ENCODE measurements at regions not wholly inside any gene's neighbourhood (a gene's known extent, or its start where the extent isn't known, plus 50 kb on each side); places are given as distances from the start of the nearest gene placed in this dataset.

DNA sequence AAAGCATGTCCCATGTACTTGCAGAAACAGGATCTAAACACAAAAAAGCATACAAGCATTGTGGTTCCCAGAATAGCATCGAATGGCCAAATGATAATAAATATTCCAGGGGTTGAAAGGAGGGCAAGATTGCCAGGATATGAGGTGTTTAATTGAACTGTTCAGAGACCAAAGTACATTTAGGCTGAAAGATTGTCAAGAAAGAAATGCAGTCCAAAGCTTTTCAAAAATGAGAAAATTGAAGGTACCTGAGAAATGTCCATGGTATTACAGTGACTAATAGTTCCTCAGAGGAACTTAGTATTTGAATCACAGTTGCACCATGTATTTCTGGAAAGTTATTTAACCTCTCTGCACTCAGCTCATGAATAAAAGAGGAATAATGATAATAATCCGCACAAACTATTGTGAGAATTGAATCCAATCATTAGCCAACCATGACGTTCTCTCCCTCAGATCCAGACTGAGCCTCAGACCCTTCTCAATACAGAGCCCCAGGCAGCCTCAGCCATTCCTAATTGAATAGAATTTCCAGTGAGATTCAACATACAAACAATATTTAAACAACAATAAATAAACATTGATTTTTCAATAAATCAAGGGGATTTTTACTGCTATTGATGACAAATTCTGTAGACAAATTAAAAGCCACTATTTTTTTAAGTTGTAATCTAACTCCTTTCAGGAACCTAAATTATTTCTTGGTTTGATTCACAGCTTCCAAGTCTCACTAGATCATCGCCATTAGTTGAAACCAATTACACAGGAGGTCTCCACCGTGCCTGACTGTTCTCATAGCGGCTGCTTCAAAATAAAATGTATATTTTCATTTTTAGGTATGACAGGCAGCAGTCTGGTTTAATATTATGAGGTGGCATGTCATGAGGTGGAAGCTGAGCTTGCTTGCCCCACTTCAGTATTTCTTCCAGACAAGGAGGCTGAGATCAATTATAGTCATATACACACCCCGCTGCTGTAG lies 144.3 kb upstream of the TENT5A start:
- TF ChIP-seq, protein P1, sequence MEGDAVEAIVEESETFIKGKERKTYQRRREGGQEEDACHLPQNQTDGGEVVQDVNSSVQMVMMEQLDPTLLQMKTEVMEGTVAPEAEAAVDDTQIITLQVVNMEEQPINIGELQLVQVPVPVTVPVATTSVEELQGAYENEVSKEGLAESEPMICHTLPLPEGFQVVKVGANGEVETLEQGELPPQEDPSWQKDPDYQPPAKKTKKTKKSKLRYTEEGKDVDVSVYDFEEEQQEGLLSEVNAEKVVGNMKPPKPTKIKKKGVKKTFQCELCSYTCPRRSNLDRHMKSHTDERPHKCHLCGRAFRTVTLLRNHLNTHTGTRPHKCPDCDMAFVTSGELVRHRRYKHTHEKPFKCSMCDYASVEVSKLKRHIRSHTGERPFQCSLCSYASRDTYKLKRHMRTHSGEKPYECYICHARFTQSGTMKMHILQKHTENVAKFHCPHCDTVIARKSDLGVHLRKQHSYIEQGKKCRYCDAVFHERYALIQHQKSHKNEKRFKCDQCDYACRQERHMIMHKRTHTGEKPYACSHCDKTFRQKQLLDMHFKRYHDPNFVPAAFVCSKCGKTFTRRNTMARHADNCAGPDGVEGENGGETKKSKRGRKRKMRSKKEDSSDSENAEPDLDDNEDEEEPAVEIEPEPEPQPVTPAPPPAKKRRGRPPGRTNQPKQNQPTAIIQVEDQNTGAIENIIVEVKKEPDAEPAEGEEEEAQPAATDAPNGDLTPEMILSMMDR (IDR thresholded peaks at IDR 0.05), result no peak
- no peak for TF ChIP-seq POLR2A (IDR thresholded peaks at IDR 0.05)

Measured in esophagus squamous epithelium (tissue), 4 donors.